Subcutaneous abdominal adipose tissue (tissue), 5 donors: ENCODE measurements at regions not wholly inside any gene's neighbourhood (a gene's known extent, or its start where the extent isn't known, plus 50 kb on each side); places are given as distances from the start of the nearest gene placed in this dataset.
"Not testable (repeated sequence)": the region's sequence is repeated elsewhere in the genome, so short reads cannot be mapped to it uniquely, and the experiment has no call there.

ENCODE experiments used
- H3K27ac ChIP-seq: one replicate; pipeline ENCODE4 v1.7.0; 2013; ENCODE audit warnings: low read depth, mild to moderate bottlenecking, inconsistent platforms, low read length, moderate library complexity
- H3K27me3 ChIP-seq, 5 donors: one replicate each; pipeline ENCODE4 v1.7.0; 2013; ENCODE audit warnings: low read length in 5 of 5, inconsistent platforms in 1 of 5; ENCODE audit not compliant: control insufficient read depth in 5 of 5, insufficient read depth in 4 of 5
- H3K36me3 ChIP-seq, 5 donors: one replicate each; pipeline ENCODE4 v1.7.0; 2013; ENCODE audit warnings: low read length in 5 of 5; ENCODE audit not compliant: control insufficient read depth in 5 of 5, insufficient read depth in 5 of 5
- H3K4me1 ChIP-seq, 5 donors: one replicate each; pipeline ENCODE4 v1.7.0; 2013; ENCODE audit warnings: low read length in 5 of 5, mild to moderate bottlenecking in 3 of 5, moderate library complexity in 1 of 5; ENCODE audit not compliant: control insufficient read depth in 5 of 5, insufficient read depth in 5 of 5
- H3K4me3 ChIP-seq, 5 donors: one replicate each; pipeline ENCODE4 v1.7.0; 2013; ENCODE audit warnings: low read length in 5 of 5, low read depth in 1 of 5
- H3K9ac ChIP-seq, 5 donors: one replicate each; pipeline ENCODE4 v1.7.0; 2013; ENCODE audit warnings: low read length in 5 of 5, mild to moderate bottlenecking in 4 of 5, moderate library complexity in 3 of 5
- H3K9me3 ChIP-seq, 5 donors: one replicate each; pipeline ENCODE4 v1.7.0; 2013; ENCODE audit warnings: low read length in 5 of 5; ENCODE audit not compliant: control insufficient read depth in 5 of 5
- donor health status: healthy.
- donor health status: healthy.
- donor health status: healthy.
- donor health status: healthy.
- donor health status: healthy.

- Histone ChIP-seq H3K27ac (no peak overlapping the region), H3K36me3 (no peaks in the 10 kb centered on the region), H3K9ac (no peak overlapping the region), H3K4me1 (peaks cover 0 to 29% (median 0%) of the 10 kb centered on the region in 5 donors), H3K4me3 (no peak overlapping the region), H3K27me3 (peaks cover 0 to 7% (median 4%) of the 10 kb centered on the region in 5 donors), H3K9me3 (no peaks in the 10 kb centered on the region)
Measured at GRCh38 chr7:140263277-140263676, 86.5 kb upstream of the KDM7A start.

- no peaks in the 10 kb centered on the region for H3K9me3 ChIP-seq
- no peak overlapping the region for H3K27ac ChIP-seq
- no peaks in the 10 kb centered on the region for H3K36me3 ChIP-seq
- H3K27me3 ChIP-seq = peaks cover 0 to 7% (median 4%) of the 10 kb centered on the region in 5 donors
- no peak overlapping the region for H3K4me3 ChIP-seq
- peaks cover 0 to 29% (median 0%) of the 10 kb centered on the region in 5 donors for H3K4me1 ChIP-seq
- H3K9ac ChIP-seq = no peak overlapping the region
Measured at GRCh38 chr7:140262242-140262903, 85.6 kb upstream of the KDM7A start.

DNA sequence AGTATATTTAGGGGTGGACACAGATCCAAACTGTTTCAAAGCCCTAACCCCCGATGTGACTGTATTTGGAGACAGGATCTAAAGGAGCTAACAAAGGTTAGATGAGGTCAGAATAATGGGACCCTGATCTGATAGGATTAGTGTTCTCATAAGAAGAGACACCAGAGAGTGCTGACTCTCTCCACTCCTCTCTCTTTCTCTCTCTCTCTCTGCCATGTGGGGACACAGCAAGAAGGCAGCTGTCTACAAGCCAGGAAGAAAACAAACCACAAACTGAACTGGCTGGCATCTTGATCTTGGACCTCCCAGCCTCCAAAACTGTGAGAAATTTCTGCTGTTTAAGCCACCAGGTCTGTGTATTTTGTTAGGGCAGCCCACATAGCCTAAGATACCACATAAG is 84.7 kb upstream of the KDM7A start:
- Histone ChIP-seq H3K4me1 (peaks cover 0 to 29% (median 0%) of the 10 kb centered on the region in 5 donors), H3K9me3 (no peaks in the 10 kb centered on the region), H3K27me3 (peaks cover 0 to 7% (median 4%) of the 10 kb centered on the region in 5 donors), H3K36me3 (no peaks in the 10 kb centered on the region), H3K27ac (peak overlapping the region; percentile 65), H3K4me3 (no peak overlapping the region), H3K9ac (no peak overlapping the region)

DNA sequence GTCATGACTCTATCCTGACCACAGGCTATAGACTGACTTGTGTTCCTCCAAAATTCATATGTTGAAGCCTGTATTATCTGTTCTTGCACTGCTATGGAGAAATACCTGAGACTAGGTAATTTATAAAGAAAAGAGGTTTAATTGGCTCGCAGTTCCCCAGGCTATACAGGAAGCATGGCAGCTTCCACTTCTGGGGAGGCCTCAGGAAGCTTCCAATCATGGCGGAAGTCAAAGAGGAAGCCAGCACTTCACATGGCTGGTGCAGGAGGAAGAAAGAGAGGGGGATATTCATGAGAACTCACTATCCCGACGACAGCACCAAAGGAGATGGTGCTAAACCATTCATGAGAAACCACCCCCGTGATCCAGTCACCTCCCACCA is 84.3 kb upstream of the KDM7A start:
- Histone ChIP-seq H3K4me3 (no peak overlapping the region), H3K27me3 (peaks cover 0 to 7% (median 4%) of the 10 kb centered on the region in 5 donors), H3K9ac (no peak overlapping the region), H3K4me1 (peaks cover 0 to 29% (median 0%) of the 10 kb centered on the region in 5 donors), H3K36me3 (no peaks in the 10 kb centered on the region), H3K27ac (peak overlapping the region; percentile 65), H3K9me3 (no peaks in the 10 kb centered on the region)

- Histone ChIP-seq H3K36me3 (no peaks in the 10 kb centered on the region), H3K27me3 (peaks cover 0 to 7% (median 4%) of the 10 kb centered on the region in 5 donors), H3K9ac (peak overlapping the region in 1 of 5 donors; percentile 59), H3K4me3 (peak overlapping the region in 4 of 5 donors; percentile 39 to 54 (median 51)), H3K27ac (peak overlapping the region; percentile 65), H3K4me1 (peaks cover 0 to 29% (median 0%) of the 10 kb centered on the region in 5 donors), H3K9me3 (no peaks in the 10 kb centered on the region)
Measured at GRCh38 chr7:140260352-140261104, 83.7 kb upstream of the KDM7A start.

DNA sequence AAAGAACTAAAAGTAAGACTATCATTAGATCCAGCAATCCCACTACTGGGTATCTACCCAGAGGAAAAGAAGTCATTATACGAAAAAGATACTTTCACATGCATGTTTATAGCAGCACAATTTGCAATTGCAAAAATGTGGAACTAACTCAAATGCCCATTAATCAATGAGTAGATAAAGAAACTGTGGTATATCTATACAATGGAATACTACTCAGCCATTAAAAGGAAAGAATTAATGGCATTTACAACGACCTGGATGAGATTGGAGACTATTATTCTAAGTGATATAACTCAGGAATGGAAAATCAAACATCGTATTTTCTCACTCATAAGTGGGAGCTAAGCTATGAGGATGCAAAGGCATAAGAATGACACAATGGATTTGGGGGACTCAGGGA is 80.5 kb upstream of the KDM7A start:
- H3K4me1 ChIP-seq = peaks cover 0 to 32% (median 0%) of the 10 kb centered on the region in 5 donors
- H3K36me3 ChIP-seq = not testable (repeated sequence)

DNA sequence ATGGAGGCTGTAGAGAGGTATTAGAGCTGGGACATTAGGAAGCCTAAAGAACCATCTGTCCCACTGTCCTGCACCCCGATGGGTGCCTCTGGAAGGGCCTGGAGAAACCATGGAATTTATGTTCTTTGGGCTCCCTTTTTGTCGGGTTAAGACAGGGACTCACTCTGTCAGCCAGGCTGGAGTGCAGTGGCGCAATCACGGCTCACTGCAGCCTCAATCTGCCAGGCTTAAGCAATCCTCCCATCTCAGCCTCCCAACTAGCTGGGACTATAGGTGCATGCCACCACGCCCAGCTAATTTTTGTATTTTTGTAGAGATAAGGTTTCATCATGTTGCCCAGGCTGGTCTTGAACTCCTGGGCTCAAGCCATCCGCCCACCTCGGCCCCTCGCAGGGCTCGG is 78.2 kb upstream of the KDM7A start:
- not testable (repeated sequence) for H3K27me3 ChIP-seq, H3K27ac ChIP-seq, H3K36me3 ChIP-seq, H3K4me3 ChIP-seq, H3K9ac ChIP-seq, H3K9me3 ChIP-seq
- peaks cover 0 to 16% (median 0%) of the 10 kb centered on the region in 5 donors for H3K4me1 ChIP-seq

More for the DNA sequence above, 80.5 kb upstream of the KDM7A start:
- H3K4me3 ChIP-seq, H3K27ac ChIP-seq, H3K9ac ChIP-seq, H3K27me3 ChIP-seq, H3K9me3 ChIP-seq: not testable (repeated sequence)

- Histone ChIP-seq H3K4me3 (no peak overlapping the region), H3K9ac (no peak overlapping the region), H3K27me3 (no peaks in the 10 kb centered on the region), H3K9me3 (peaks cover 0 to 3% (median 0%) of the 10 kb centered on the region in 5 donors), H3K36me3 (no peaks in the 10 kb centered on the region), H3K27ac (no peak overlapping the region), H3K4me1 (peaks cover 0 to 9% (median 0%) of the 10 kb centered on the region in 5 donors)
Measured at GRCh38 chr7:140249036-140249806, 72.4 kb upstream of the KDM7A start.

DNA sequence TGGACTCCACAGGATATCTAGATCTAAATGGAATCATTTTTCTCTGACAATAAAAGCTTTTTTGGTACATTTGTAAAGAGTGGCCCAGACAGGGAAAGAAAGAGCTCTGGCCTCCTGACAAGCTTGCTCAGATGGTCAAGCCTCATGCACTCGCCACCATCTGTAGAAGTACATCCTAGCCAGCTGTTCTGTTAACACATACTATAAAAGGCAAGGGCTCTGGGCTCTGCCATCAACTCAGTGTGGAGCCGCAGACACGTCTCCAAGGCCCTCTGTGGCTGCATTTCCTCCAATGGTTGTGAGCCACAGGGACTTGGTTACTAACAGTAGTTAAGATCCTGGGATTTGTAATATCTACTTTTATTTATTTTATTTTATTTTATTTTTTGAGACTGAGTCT is 70.8 kb upstream of the KDM7A start:
- Histone ChIP-seq H3K4me3 (no peak overlapping the region), H3K9ac (no peak overlapping the region), H3K36me3 (no peaks in the 10 kb centered on the region), H3K9me3 (peaks cover 0 to 3% (median 0%) of the 10 kb centered on the region in 5 donors), H3K27ac (no peak overlapping the region), H3K4me1 (peaks cover 0 to 3% (median 0%) of the 10 kb centered on the region in 5 donors), H3K27me3 (no peaks in the 10 kb centered on the region)
